ENCODE measurements at regions not wholly inside any gene's neighbourhood (a gene's known extent, or its start where the extent isn't known, plus 50 kb on each side); places are given as distances from the start of the nearest gene placed in this dataset.

DNA sequence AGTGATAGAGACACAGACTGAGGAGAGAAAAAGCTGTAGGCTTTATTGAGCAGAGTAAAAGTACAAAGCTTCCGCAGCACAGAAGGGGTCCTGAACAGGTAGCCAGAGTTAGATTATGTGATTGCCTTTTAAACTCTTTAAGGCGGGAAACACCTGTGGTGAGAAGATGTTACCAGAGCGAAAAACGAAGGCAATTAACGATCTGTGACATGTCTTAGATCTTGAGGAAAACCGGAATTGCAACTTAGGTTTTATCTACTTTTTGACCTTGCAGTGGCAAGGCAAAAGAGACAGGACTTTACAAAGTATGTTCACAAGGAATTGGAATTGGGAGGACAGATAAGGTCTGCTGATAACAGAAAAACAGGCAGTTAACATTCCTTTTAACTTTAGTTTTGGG, 493.6 kb upstream of the FAT3 start:
- TF ChIP-seq ZNF473 (tag by site-specific recombination; IDR thresholded peaks at IDR 0.05) (no peak), ZNF133 (tag by site-specific recombination; IDR thresholded peaks at IDR 0.05) (no peak), ZNF792 (tag by site-specific recombination; IDR thresholded peaks at IDR 0.05) (no peak), WT1 (tag by site-specific recombination; IDR thresholded peaks at IDR 0.05) (no peak), PRDM1 (tag by site-specific recombination; IDR thresholded peaks at IDR 0.05) (no peak), KLF1 (tag by site-specific recombination; IDR thresholded peaks at IDR 0.05) (no peak), ZNF2 (tag by site-specific recombination; IDR thresholded peaks at IDR 0.05) (no peak), SP2 (tag by site-specific recombination; IDR thresholded peaks at IDR 0.05) (no peak), ZSCAN30 (tag by site-specific recombination; IDR thresholded peaks at IDR 0.05) (no peak), ZNF184 (tag by site-specific recombination; IDR thresholded peaks at IDR 0.05) (no peak), ZBTB10 (tag by site-specific recombination; IDR thresholded peaks at IDR 0.05) (no peak), ZNF488 (tag by site-specific recombination; IDR thresholded peaks at IDR 0.05) (no peak), ZNF366 (tag by site-specific recombination; conservative IDR thresholded peaks at IDR 0.05) (no peak), ZNF391 (tag by site-specific recombination; IDR thresholded peaks at IDR 0.05; ENCODE audit: borderline replicate concordance, low read depth) (no peak), MZF1 (tag by site-specific recombination; IDR thresholded peaks at IDR 0.05; ENCODE audit: borderline replicate concordance) (no peak)
- TF ChIP-seq, protein P1, sequence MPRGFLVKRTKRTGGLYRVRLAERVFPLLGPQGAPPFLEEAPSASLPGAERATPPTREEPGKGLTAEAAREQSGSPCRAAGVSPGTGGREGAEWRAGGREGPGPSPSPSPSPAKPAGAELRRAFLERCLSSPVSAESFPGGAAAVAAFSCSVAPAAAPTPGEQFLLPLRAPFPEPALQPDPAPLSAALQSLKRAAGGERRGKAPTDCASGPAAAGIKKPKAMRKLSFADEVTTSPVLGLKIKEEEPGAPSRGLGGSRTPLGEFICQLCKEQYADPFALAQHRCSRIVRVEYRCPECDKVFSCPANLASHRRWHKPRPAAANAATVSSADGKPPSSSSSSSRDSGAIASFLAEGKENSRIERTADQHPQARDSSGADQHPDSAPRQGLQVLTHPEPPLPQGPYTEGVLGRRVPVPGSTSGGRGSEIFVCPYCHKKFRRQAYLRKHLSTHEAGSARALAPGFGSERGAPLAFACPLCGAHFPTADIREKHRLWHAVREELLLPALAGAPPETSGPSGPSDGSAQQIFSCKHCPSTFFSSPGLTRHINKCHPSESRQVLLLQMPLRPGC (tag by site-specific recombination; IDR thresholded peaks at IDR 0.05), result no peak
- TF ChIP-seq, protein P2, sequence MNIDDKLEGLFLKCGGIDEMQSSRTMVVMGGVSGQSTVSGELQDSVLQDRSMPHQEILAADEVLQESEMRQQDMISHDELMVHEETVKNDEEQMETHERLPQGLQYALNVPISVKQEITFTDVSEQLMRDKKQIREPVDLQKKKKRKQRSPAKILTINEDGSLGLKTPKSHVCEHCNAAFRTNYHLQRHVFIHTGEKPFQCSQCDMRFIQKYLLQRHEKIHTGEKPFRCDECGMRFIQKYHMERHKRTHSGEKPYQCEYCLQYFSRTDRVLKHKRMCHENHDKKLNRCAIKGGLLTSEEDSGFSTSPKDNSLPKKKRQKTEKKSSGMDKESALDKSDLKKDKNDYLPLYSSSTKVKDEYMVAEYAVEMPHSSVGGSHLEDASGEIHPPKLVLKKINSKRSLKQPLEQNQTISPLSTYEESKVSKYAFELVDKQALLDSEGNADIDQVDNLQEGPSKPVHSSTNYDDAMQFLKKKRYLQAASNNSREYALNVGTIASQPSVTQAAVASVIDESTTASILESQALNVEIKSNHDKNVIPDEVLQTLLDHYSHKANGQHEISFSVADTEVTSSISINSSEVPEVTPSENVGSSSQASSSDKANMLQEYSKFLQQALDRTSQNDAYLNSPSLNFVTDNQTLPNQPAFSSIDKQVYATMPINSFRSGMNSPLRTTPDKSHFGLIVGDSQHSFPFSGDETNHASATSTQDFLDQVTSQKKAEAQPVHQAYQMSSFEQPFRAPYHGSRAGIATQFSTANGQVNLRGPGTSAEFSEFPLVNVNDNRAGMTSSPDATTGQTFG (tag by site-specific recombination; IDR thresholded peaks at IDR 0.05; ENCODE audit: borderline replicate concordance), result no peak
- Histone ChIP-seq H3K27ac (ENCODE audit: extremely low read depth, low read depth, low read length) (no peak overlapping the region), H3K4me3 (ENCODE audit: low read depth, low read length) (no peak overlapping the region), H3K4me1 (ENCODE audit: control insufficient read depth, insufficient read depth, low read length) (no peaks in the 10 kb centered on the region), H3K36me3 (ENCODE audit: control insufficient read depth in 2 of 2, insufficient read depth in 1 of 2, low read length in 2 of 2) (no peaks in the 10 kb centered on the region), H3K9me3 (ENCODE audit: control insufficient read depth, insufficient read depth, low read depth, low read length) (no peaks in the 10 kb centered on the region)
- POLR2A ChIA-PET, result no interaction called here
- CTCF ChIA-PET, result interaction anchor here (0.6 kb wide), 1 partner anchor 368 kb away, joined by 4 read pairs; no protein-coding TSS in a partner anchor

DNA sequence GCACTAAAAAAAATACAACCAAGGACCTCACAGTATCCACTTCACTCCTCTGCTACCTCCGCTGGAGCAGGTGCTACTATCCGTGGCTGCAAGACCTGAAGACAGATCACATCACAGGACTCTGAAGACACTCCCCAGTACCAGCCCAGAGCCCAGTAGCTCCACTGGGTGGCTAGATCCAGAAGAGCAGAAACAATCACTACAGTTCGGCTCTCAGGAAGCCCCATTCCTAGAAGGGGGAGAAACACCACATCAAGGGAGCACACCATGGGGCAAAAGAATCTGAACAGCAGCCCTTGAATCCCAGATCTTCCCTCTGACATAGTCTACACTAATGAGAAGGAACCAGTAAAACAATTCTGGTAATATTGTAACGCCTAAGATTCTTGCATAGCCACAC, 494.0 kb upstream of the FAT3 start:
- H3K4me1 ChIP-seq (ENCODE audit: control insufficient read depth, insufficient read depth, low read length), result no peaks in the 10 kb centered on the region
- H3K9me3 ChIP-seq (ENCODE audit: control insufficient read depth, insufficient read depth, low read depth, low read length), result no peaks in the 10 kb centered on the region
- H3K4me3 ChIP-seq (ENCODE audit: low read depth, low read length), result no peak overlapping the region
- ChIA-PET POLR2A (no interaction called here), CTCF (interaction anchor here (0.6 kb wide), 1 partner anchor 368 kb away, joined by 4 read pairs; no protein-coding TSS in a partner anchor)
- H3K27ac ChIP-seq (ENCODE audit: extremely low read depth, low read depth, low read length), result no peak overlapping the region
- H3K36me3 ChIP-seq (ENCODE audit: control insufficient read depth in 2 of 2, insufficient read depth in 1 of 2, low read length in 2 of 2), result no peaks in the 10 kb centered on the region
- TF ChIP-seq ZNF48 (tag by site-specific recombination; IDR thresholded peaks at IDR 0.05), result no peak
- no peak for TF ChIP-seq ZNF112 (tag by site-specific recombination; IDR thresholded peaks at IDR 0.05)
